ENCODE measurements at regions not wholly inside any gene's neighbourhood (a gene's known extent, or its start where the extent isn't known, plus 50 kb on each side); places are given as distances from the start of the nearest gene placed in this dataset.

DNA sequence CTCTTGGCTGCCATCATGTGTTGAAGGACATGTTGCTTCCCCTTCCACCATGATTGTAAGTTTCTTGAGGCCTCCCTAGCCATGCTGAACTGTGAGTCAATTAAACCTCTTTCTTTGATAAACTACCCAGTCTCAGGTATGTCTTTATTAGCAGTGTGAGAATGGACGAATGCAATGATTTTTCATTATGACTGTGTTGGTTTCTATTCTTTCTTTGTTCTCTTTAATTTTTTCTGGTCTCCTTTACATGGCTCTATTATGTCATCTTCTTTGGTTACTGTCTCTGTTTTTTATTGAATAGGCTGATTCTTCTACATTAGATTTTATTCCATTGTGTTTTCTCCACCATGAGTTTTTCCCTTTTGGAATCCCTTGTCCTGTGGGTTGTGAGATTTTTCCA lies 840.6 kb downstream of the TRAM1L1 start:
- Histone ChIP-seq H3K23me2 (ENCODE audit: insufficient read length, low read depth, low read length, poor library complexity, severe bottlenecking) (no peaks in the 10 kb centered on the region), H3K27me3 (ENCODE audit: insufficient read depth, low read length) (no peaks in the 10 kb centered on the region), H2BK5ac (ENCODE audit: insufficient read length, low read length) (no peak overlapping the region), H2BK20ac (ENCODE audit: low read depth, low read length, poor library complexity, severe bottlenecking) (no peak overlapping the region), H2AK5ac (ENCODE audit: insufficient read length, low read length) (no peak overlapping the region), H2BK12ac (ENCODE audit: insufficient read length, low read depth, low read length) (no peak overlapping the region), H3K79me1 (ENCODE audit: insufficient read depth, low read depth, low read length, poor library complexity, severe bottlenecking) (no peaks in the 10 kb centered on the region), H3K23ac (ENCODE audit: insufficient read length, low read depth, low read length) (no peak overlapping the region), H3K9me3 (ENCODE audit: control insufficient read depth, low read depth, low read length) (no peaks in the 10 kb centered on the region), H3K18ac (ENCODE audit: insufficient read length, low read depth, low read length) (no peak overlapping the region), H4K20me1 (ENCODE audit: control insufficient read depth, insufficient read depth, insufficient read length) (no peaks in the 10 kb centered on the region), H4K5ac (ENCODE audit: insufficient read length, low read depth, low read length) (no peak overlapping the region), H3K27ac (ENCODE audit: insufficient read length, low read depth, low read length) (no peak overlapping the region), H3T11ph (ENCODE audit: low read length) (no peak overlapping the region), H2AFZ (ENCODE audit: low read length) (no peak overlapping the region), H3K4me2 (ENCODE audit: insufficient read depth, insufficient read length, low read length) (no peak overlapping the region), H3K14ac (ENCODE audit: insufficient read depth, low read length) (no peak overlapping the region), H3K56ac (ENCODE audit: insufficient read length, low read depth, low read length) (no peak overlapping the region), H3K4ac (ENCODE audit: low read depth, low read length) (no peak overlapping the region), H4K8ac (replicated peaks; ENCODE audit: insufficient read length, low read depth, low read length) (no peak overlapping the region), H4K91ac (ENCODE audit: insufficient read length, low read depth, low read length) (no peak overlapping the region), H2BK15ac (ENCODE audit: low read depth, low read length) (no peak overlapping the region), H3K79me2 (ENCODE audit: insufficient read depth, low read length) (no peaks in the 10 kb centered on the region), H3K9ac (ENCODE audit: extremely low read depth, insufficient read length, low read length) (no peak overlapping the region), H3K4me1 (ENCODE audit: insufficient read depth, low read length) (no peaks in the 10 kb centered on the region), H2BK120ac (ENCODE audit: low read depth, low read length, poor library complexity, severe bottlenecking) (no peak overlapping the region)
- no peaks in the 10 kb centered on the region for H3K27me3 Mint-ChIP-seq (ENCODE audit: low read depth)
- no peak overlapping the region for H3K27ac Mint-ChIP-seq
- peaks cover 0 to 2% (median 0%) of the 10 kb centered on the region in 3 experiments; a peak in 2 of 7 replicates for H3K36me3 Mint-ChIP-seq (ENCODE audit: insufficient read depth in 1 of 3, low read depth in 3 of 3)
- no peaks in the 10 kb centered on the region for H3K9me3 Mint-ChIP-seq
- no CpG with 5 or more reads among the region's 1 CpG for WGBS (ENCODE audit: extremely low coverage, insufficient read length, low lambda C conversion rate)
- TF ChIP-seq, protein P1, sequence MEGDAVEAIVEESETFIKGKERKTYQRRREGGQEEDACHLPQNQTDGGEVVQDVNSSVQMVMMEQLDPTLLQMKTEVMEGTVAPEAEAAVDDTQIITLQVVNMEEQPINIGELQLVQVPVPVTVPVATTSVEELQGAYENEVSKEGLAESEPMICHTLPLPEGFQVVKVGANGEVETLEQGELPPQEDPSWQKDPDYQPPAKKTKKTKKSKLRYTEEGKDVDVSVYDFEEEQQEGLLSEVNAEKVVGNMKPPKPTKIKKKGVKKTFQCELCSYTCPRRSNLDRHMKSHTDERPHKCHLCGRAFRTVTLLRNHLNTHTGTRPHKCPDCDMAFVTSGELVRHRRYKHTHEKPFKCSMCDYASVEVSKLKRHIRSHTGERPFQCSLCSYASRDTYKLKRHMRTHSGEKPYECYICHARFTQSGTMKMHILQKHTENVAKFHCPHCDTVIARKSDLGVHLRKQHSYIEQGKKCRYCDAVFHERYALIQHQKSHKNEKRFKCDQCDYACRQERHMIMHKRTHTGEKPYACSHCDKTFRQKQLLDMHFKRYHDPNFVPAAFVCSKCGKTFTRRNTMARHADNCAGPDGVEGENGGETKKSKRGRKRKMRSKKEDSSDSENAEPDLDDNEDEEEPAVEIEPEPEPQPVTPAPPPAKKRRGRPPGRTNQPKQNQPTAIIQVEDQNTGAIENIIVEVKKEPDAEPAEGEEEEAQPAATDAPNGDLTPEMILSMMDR (conservative IDR thresholded peaks at IDR 0.05) = no peak
- DNase-seq = no peak
- H3K4me1 Mint-ChIP-seq = no peaks in the 10 kb centered on the region
- H3K4me3 Mint-ChIP-seq = no peak overlapping the region
